SW 1271 (cell line): ENCODE measurements at regions not wholly inside any gene's neighbourhood (a gene's known extent, or its start where the extent isn't known, plus 50 kb on each side); places are given as distances from the start of the nearest gene placed in this dataset.
"Not testable (repeated sequence)": the region's sequence is repeated elsewhere in the genome, so short reads cannot be mapped to it uniquely, and the experiment has no call there.

Experiments
- DNase-seq, 2 experiments: peaks; one replicate each; lab custom pipeline; 2025; lab: John Stamatoyannopoulos, UW

DNA sequence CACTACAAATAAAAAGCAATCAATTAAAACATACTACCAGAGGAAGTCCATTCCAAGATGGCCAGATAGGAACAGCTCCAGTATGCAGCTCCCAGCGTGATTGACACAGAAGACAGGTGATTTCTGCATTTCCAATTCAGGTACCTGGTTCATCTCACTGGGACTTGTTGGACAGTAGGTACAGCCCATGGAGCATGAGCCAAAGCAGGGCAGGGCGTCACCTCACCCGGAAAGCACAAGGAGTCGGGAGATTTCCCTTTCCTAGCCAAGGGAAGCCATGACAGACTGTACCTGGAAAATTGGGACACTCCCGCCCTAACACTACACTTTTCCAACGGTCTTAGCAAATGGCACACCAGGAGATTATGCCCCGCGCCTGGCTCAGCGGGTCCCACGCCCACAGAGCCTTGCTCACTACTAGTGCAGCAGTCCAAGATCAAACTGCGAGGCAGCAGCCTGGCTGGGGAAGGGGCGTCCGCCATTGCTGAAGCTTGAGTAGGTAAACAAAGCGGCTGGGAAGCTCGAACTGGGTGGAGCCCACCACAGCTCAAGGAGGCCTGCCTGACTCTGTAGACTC is 106.0 kb downstream of the BUD13 start:
- not testable (repeated sequence) for DNase-seq

DNA sequence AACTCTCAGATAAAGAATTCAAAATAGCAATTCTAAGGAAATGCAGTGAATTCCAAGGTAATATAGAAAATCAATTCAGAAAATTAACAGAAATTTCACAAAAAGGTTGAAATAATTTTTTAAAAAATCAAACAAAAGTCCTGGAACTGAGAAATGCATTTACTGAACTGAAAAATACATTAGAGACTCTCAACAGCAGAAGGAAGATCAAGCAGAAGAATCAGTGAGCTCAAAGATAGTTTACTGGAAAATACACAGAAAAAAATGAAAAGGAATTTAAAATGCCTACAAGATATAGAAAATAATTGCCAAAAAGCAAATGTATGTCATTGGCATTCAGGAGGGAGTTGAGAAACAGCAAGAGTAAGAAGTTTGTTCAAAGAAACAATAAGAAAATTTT is 107.3 kb downstream of the BUD13 start:
- DNase-seq: no peak

DNA sequence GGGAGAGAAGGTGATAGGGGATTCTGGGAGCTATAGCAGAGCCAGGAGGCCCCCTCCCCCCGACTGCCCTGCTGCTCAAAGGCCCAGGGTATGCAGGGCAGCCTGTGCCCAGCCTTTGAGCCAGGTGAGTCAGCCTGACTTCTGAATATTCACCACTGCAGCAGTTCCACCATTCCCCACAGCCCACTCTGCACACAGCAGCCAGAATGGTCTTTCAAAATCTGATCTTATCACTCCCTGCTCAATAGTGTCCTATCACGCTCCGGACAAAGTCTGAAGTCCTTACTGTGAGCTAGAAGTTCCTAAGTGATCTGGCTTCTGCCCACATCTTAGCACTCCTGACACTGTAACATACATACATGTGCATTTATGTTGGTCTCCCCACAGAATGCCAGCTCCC is 111.7 kb downstream of the BUD13 start:
- no peak for DNase-seq

DNA sequence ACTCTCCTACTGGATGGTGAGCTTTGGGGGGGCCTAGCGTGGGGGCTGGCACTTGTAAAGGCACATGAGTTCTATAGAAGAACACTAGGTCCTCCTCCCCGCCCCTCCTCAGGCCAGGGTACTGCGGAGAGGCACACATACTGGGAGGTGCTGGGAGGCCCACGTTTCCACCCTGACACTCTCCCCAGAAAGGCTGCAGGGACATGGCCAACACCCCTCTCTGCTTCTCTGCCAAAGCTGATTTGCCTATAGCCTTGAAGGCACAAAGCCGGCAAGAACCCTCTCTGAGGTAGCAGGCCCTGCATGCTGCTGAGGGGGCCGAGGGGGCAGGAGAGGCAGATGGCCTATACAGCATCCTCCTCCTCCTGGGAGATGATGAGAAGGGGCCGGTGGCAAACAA is 112.8 kb downstream of the BUD13 start:
- DNase-seq: no peak

DNA sequence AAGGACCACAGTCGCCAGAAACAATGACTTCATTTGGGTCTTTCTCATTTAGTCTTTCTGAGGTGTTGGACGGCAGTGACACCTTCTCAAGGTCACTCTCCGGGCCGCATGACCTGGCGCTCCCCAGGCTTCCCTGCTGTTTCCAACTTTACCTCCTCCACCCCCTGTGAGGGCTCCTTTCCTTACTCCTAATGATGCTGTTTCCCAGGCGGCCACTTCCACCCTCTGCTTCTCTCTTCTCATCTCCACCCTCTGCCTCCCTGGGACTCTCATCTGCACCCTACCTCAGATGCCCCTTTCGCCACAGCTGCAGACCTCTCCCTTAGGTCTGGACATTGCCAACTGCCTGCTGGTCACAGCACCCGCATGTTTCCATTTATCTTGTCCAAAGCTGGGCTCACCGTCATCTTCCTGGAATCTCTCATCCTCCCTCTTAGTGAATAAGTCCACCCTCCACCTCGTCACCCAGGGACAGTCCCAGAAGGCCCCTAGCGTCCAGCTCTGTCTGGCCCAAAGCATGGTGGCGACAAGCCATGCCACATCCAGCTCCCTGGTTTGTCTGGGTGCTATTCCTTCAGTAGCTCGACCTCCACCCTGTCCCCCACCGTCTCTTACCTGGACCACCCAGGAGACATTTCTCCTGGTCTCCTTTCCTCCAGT is 113.8 kb downstream of the BUD13 start:
- DNase-seq: no peak

DNA sequence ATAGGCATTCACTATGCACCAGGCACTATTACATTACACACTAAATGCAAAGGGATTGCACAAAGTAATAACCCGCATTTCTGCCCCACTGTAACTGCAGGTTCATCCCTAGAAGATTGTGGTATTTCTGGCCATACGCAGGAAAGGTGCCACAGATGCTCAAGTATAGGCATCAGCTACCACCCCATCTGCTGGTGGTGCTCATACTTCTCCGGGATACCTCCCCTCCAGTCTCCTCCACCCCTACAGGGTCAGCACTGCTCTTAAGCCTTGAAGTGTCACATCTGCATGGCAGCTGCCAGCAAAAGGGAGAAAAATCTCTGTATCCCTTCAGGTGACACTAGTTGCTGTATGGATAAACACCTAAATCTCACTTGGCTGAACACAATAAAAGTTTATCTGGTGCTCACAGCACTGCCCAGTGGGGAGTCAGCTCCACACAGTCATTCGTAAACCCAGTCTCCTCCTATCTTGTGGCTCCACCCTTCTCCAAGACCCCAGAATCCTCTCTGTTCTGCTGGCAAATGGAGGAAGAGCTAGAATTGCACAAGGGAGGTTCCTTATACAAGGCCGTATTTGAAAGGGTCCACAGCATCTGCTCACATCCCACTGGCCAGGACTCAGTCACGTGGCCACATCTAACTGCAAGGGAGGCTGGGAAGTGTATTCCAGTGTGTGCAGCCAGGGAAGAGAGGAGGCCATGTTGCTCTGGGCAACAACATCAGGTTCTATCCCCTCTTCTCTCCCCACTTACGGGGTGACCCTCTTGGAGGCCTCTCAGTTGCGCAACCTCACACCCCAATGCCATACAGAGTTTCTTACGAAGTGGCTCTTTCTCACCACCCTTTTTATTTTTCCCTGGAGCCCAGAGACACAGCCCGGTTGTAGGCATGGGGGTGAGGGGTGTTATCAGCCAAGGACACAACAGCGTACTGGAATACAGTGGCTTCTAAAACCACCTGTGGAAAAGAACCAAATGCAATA is 114.7 kb downstream of the BUD13 start:
- DNase-seq: no peak

DNA sequence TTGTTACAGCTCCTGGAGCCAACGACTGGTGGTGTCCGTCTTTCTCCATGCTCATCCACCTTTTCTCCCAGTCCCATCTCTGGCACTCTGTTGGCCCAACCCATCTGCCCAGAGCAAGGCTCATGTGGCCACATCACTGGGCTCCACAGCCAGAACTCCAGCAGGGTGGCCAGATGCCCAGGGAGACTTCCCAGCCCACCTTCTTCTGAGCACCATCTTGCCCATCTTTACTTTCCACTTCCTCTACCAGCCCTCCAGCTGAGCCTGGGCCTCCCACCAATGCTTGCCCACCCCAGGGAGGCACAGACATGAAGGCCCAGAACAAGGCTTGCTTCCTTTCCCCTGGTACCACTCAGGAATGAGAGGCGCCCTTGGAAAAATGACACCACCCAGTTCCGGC is 116.8 kb downstream of the BUD13 start:
- DNase-seq: no peak

DNA sequence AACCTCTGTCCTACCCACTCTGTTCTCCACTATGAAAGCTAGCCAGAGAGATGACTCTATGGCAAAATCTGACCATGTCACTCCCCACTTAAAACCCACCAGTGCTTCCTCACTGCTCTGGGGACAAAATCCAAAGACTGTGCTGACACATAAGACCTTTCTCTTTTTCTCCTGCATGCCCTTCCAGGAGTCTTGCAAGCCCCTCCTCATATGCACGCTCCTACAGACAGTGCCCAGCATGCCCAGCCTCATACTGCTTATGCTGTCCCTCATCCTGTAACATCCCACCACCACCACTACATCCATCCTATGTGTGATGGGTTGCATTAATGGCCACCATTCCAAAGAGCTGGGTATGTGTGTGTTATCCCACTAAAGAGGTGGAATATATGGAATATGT is 118.3 kb downstream of the BUD13 start:
- DNase-seq: no peak

DNA sequence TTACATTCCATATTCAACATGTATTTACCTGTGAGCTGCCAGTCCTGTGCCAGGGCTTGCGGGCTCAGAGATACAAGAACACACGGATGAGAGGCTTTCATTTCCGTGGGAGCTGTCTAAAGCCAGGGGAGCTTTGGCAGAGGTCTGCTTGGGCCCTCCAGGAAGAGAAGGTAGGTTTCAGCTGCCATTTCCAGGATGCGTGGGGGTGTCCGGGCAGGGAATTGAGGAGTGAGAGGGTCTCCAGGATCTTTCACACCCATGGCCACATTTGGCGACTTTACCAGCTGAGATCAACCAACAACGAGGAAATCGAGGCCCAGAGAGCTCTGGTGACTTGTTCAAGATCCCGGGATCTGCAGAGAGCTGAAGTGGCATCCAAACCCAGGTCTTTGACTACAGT is 119.6 kb downstream of the BUD13 start:
- no peak for DNase-seq

DNA sequence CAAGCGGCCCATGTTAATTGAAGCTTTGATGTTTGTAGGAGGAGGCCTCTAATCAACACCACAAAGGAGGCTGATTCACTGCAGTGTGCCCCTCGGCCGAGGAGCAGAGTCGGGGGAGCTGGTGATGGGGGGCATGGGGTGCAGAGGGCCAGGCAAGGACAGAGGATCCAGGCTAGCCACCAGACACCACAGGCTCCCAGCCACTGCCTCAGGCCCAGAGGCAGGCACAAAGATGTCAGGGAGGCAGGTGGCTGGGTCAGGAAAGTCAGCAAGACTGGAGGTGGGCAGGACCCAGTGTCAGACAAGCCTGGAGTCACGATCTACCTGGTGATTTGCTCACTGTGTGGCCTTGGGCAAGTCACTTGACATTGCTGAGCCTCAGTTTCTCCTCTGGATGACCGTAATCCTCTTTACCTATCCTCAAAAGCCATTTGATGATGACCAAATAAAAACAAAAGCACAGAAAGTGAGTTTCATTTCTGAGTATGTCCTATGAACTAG is 121.0 kb downstream of the BUD13 start:
- DNase-seq: no peak

DNA sequence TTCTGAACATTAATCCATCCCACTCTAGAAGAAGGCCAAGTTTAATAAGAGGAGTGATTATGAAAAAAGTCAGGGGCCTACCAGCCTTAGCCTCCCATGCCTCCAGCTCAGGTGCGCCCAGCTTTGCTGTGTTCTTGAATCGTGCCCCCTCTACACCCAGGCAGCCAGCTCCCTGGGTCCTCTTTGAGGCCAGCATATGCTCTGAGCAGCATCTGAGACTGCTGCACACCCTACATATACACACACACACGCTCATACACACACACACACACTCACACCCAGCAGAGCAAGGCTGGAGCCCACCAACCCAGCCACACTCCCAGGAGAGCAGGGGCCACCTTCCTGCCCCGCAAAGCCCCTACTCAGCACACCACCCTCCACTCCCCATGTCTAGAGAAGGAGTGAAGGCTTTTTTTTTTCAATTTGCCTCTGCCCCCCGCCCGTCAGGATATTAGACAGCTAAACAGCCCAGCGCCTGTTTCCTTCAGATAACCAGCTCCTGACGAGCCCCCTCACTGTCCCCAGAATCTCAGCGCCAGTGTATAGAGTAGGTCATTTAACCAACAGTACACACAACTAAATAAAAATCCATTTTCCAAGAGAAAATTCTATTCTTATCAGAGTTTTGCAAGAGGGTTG is 121.6 kb downstream of the BUD13 start:
- DNase-seq: no peak

DNA sequence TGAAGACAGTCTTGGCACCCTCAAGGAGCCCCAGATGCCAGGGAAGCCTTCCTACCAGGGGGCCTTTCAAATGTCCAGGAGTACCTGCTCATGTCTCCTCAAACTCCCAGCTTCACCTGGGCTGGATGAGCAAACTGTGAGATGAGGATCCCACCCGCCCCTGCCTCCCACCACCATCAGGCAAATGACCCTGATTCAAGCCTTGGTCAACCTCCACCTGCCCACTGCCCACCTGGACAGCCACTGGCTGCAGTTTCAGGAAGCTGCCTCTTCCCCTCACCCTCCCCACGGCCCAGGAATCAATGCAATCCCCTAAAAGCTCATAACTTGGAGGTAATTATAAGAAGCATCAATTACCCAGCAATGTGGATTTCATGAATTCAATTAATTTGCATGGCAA is 122.7 kb downstream of the BUD13 start:
- DNase-seq: no peak

DNA sequence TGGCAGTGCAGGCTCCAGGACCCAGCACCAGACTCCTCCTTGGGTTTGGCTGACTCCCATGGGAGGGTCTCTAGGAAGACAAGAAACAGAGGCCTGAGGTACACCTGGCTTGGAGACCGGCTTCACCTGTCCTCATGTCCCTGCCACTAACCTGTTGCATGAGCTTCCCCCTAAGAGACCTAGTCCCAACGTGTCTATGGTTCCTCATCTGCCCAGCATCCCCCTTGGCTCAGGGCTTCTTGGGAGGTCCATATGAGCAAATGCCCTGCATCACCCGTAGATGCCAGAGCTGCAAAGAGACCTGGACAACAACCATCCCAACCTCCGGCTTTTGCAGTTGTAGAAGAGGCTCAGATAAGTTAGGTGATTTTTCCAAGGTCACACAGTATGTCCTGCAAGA is 123.5 kb downstream of the BUD13 start:
- no peak for DNase-seq

DNA sequence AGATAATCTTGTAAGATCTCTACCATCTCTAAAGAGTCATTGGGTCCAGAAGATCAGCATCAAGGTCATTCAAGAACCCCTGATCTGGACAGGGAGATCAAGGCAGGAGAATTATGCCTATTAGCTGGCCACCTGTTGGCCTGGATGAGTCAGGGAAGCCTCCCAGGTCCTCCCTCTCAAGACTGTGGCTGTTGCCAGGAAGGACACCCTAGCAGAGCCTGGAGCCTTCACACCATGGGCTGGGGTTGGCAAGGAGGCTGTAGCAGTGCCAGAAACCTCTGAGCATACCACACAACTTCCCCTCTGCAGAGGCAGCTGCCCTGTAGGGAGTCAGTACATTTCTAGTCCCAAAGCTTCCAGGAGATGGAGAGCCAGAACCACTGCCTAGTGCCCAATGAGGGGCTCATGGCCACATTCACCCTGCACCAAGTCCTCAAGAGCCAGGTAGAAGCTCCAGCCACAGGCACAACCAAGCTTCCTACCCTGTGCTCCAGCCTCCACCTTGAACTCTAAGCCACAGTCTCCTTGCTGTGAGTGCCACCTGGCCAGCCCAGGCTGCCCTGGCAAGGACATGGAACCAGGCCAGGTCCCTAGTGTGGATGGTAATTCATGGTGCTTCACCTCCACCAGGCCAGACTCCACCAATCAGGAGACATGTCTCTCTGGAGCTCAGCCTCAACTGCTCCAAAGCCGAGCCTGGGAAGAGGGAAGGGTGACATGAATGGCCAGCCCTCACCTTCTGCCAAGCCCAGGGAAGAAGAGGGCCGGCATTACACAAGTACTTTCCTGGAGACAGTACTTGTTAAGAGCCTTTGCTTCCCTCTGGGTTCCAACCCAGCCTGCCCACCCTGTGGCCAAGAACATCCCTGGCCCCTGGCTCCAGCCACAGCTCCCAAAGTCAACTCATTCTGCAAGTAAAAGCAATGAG is 124.3 kb downstream of the BUD13 start:
- DNase-seq: no peak

DNA sequence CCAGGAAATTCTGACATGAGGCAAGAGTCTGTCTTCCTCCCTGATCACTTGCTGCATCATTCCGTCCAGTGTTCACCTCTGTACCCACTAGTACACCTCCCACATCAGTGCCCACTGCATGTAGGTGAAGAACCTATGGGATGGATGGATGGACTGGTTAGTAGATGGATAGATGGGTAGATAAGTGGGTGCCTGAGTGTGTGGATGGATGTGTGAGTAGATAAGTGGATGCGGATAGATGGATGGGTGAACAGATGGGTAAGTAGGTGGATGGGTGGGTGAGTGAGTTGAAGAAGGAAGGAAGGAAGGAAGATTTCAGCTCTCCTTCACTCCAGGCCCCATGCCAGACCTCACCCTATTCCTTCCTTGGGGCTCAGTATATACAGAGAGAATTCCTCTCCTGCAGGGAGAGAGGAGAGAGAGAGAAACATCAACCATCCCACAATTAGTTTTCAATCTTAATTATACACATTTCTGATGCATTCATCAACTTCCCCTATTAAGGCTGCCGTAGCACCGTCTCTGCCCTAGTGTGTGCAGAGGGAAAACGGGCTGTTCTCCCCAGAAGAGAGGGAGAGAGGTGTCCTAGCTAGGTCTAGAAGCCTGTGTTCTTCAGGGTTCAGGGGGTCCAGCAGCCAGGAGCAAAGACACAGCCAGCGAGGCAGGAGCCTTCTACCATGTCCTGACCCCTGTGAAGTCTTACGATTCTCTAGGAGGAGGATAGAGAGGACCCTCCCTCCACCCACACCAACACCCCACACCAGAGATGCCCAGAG is 125.3 kb downstream of the BUD13 start:
- DNase-seq: no peak

DNA sequence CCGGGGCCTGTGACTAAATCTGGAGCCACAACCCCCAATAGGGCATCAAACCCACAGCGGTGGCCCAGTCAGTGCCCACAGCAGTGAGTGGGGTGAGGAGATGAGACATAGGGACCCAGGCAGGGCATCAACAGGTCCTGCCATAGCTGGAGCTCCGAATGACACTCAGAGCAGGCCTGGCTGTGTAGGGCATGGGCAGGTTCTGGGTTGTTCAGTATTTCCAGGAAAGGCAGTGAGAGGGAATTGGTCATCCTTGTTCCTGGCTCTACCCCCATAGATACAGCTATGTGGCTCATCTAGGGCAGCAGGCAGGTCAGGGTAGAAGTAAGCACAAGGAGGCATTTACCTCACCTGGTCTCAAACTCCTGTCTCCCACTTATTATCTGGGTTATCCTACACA is 126.6 kb downstream of the BUD13 start:
- DNase-seq: no peak

DNA sequence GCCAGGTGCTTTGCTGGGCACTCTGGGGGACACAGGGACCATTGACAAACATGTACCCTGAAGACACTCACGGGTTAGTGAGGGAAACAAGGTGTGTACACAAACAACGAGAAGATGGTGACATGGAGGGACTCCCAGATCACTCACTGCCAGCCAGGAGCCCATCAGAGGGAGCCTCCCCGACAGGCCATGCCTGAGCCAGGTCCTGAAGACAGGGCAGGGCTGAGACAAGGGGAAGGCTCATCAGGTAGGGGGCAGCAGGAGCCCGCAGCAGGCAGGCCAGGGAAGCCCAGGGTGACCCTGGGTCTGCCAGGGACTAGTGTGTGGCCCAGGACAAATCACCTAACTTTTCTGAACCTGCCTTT is 127.9 kb downstream of the BUD13 start:
- DNase-seq: no peak

DNA sequence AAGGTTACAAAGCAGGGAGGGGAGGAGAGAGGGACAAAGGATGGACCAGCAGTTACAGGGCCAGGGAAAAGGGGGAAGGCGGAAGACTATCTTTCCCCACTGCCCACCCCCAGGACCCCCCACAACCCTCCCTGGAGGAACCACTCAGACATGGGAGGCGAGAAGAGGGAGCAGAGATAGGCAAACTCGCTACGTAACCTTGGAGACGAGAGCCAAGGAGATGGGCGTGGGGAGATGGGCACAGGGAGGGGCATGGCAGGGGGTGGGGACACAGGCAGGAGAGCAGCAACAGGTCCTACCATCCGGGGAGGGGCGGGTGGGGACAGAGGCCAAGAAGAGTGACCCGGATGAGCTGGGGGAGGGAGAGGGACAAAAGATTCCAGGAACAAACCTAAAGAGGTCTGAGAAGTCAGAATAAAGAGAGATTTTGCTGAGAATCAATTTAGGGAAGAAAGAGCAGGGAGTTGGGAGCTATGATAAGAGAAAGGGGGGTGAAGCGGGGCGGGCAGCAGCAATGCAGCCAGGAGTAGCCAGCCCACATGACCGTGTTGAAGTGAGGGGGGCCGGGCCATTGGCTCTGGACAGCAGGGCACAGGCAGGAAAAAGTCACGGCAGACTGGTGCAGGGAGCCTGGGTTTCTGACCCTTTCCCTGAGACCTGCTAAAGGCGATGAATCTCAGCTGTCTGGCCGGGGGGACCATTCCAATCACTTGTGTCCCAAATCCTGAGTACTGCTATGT is 128.4 kb downstream of the BUD13 start:
- DNase-seq: no peak

DNA sequence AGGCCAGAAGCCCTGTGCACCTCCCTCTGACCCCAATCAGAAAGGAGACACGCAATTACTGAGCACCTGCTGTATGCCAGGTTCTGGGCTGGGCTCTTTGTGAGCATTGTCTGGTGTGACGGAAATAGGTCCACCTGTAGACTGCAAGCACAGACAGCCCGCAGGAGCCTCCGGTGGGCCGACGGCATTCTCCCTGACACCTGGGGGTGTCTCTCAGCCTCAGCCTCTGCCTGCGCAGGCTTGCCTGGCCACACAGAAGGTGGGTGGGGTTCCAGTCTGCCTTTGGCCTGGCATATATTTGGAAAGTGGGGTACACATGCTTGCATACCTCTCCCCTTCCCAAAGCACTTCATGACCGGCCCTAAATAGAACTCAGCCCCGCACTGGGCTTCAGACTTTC is 129.3 kb downstream of the BUD13 start:
- DNase-seq: no peak

DNA sequence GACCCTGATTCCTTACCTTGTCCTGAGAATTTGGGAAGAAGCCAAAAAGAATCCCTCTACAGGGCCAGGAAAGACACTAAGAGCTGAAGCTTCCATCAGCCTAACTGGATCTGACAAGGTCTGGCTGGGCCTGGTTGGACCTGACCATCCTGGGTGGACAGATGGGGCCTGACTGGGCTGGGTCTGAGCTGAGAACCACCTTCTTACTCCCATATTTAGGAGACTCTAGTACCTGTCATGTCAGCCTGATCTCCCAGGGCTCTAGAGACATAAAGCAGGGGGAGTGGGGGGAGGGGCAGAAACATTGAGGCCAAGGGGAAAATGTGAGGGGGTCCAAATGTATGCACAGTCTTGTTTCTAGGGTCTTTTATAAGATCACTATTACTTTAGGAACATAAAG is 129.9 kb downstream of the BUD13 start:
- no peak for DNase-seq
